SK-N-SH (cell line): ENCODE measurements at regions not wholly inside any gene's neighbourhood (a gene's known extent, or its start where the extent isn't known, plus 50 kb on each side); places are given as distances from the start of the nearest gene placed in this dataset.

ENCODE experiments used
- CTCF ChIA-PET: fragments of 300-600, 350-600 bp; formaldehyde crosslinking; extraction: SDS; loops from one replicate; lab custom pipeline; 2021; lab: Yijun Ruan, JAX
- POLR2A ChIA-PET: fragments of 350-600 bp; sonication (Branson Sonifier 250); formaldehyde crosslinking; extraction: SDS; loops from one replicate; lab custom pipeline; 2020; ENCODE audit warnings: antibody characterized with exemption, inconsistent platforms; lab: Yijun Ruan, JAX
- DNase-seq: peaks from one replicate; pipeline ENCODE4 v3.0.0; 2012
- H2AFZ ChIP-seq: fragments of 200-600 bp; sonication (generic); 2 replicates; pipeline ENCODE4 v1.8.1; 2016; ENCODE audit warnings: antibody characterized with exemption, mild to moderate bottlenecking, low read depth
- H3F3A ChIP-seq: fragments of 200-600 bp; sonication (generic); replicated peaks from 2 replicates; pipeline ENCODE3; 2016; ENCODE audit warnings: antibody characterized with exemption, mild to moderate bottlenecking; ENCODE audit not compliant: insufficient read depth
- H3K27ac ChIP-seq, 2 experiments: fragments of 200-500 bp in 1 of 2; fragments of 200-600 bp in 1 of 2; sonication (Bioruptor generic) in 1 of 2; sonication (generic), shearing (Covaris generic) in 1 of 2; 2 replicates each; pipeline versions ENCODE4 v1.5.1 to v1.6.1; 2014 to 2016; ENCODE audit warnings: low read depth in 2 of 2, inconsistent platforms in 1 of 2, low read length in 1 of 2, mild to moderate bottlenecking in 1 of 2, mixed read lengths in 1 of 2
- H3K27me3 ChIP-seq: fragments of 200-600 bp; sonication (generic), shearing (Covaris generic); 2 replicates; pipeline ENCODE4 v1.6.1; 2016; ENCODE audit warnings: mixed run types; ENCODE audit not compliant: insufficient read depth
- H3K36me3 ChIP-seq, 2 experiments: fragments of 200-500 bp in 1 of 2; fragments of 200-600 bp in 1 of 2; sonication (Bioruptor generic) in 1 of 2; sonication (generic) in 1 of 2; replicated peaks in 1 of 2; 2 replicates each; pipeline versions ENCODE3 to v1.5.1; 2014 to 2016; ENCODE audit warnings: low read length in 1 of 2, mild to moderate bottlenecking in 1 of 2; ENCODE audit not compliant: insufficient read depth in 2 of 2, control insufficient read depth in 1 of 2
- H3K4me1 ChIP-seq, 2 experiments: fragments of 200-500 bp in 1 of 2; fragments of 200-600 bp in 1 of 2; sonication (Bioruptor generic) in 1 of 2; sonication (generic), shearing (Covaris generic) in 1 of 2; 2 replicates each; pipeline versions ENCODE4 v1.5.1 to v1.6.1; 2014 to 2016; ENCODE audit warnings: low read depth in 1 of 2, low read length in 1 of 2, mixed run types in 1 of 2; ENCODE audit not compliant: insufficient read depth in 2 of 2, control insufficient read depth in 1 of 2
- H3K4me2 ChIP-seq: fragments of 200-600 bp; sonication (generic), shearing (Covaris generic); 2 replicates; pipeline ENCODE4 v1.6.1; 2017; ENCODE audit warnings: mixed run types
- H3K4me3 ChIP-seq, 2 experiments: fragments of 200-500 bp in 1 of 2; fragments of 200-600 bp in 1 of 2; sonication (Bioruptor generic) in 1 of 2; sonication (generic), shearing (Covaris generic) in 1 of 2; 2 replicates each; pipeline versions ENCODE4 v1.5.1 to v1.8.1; 2014 to 2016; ENCODE audit warnings: low read depth in 2 of 2, inconsistent platforms in 1 of 2, low read length in 1 of 2, mild to moderate bottlenecking in 1 of 2, mixed read lengths in 1 of 2, moderate library complexity in 1 of 2
- H3K79me2 ChIP-seq: fragments of 200-600 bp; sonication (generic); 2 replicates; pipeline ENCODE4 v1.8.1; 2017; ENCODE audit warnings: mild to moderate bottlenecking; ENCODE audit not compliant: insufficient read depth
- H3K9ac ChIP-seq: fragments of 200-600 bp; sonication (generic); 2 replicates; pipeline ENCODE4 v1.6.1; 2017; ENCODE audit warnings: mixed run types
- H3K9me2 ChIP-seq: fragments of 200-600 bp; sonication (generic); 2 replicates; pipeline ENCODE4 v1.6.1; 2017; ENCODE audit warnings: mixed run types
- H3K9me3 ChIP-seq: fragments of 200-600 bp; sonication (generic); 2 replicates; pipeline ENCODE4 v1.6.1; 2017; ENCODE audit warnings: mixed run types, mild to moderate bottlenecking, moderate library complexity
- H4K20me1 ChIP-seq: fragments of 200-600 bp; sonication (generic); 2 replicates; pipeline ENCODE4 v1.6.1; 2017; ENCODE audit warnings: mild to moderate bottlenecking, mixed run types; ENCODE audit not compliant: insufficient read depth
- CHD2 ChIP-seq: fragments of 150-350 bp; IDR thresholded peaks from 2 replicates; pipeline ENCODE4 v1.6.1; 2018; ENCODE audit warnings: low read length; ENCODE audit not compliant: partially characterized antibody
- EP300 ChIP-seq, 2 experiments: IDR thresholded peaks; 2 replicates each; pipeline versions ENCODE4 v1.4.0 to v1.6.1; 2012; ENCODE audit warnings: borderline replicate concordance in 1 of 2, low read depth in 1 of 2, low read length in 1 of 2
- EZH2phosphoT487 ChIP-seq: fragments of 200-600 bp; sonication (generic); IDR thresholded peaks from 2 replicates; pipeline ENCODE4 v1.6.1; 2017; ENCODE audit warnings: low read depth, mixed run types, mild to moderate bottlenecking, antibody characterized with exemption, moderate library complexity, borderline replicate concordance
- FOSL2 ChIP-seq: IDR thresholded peaks from 2 replicates; pipeline ENCODE4 v1.4.0; 2012; ENCODE audit warnings: low read depth, mild to moderate bottlenecking, moderate library complexity, borderline replicate concordance
- FOXJ3 ChIP-seq: sonication (generic); formaldehyde crosslinking; IDR thresholded peaks from 2 replicates; pipeline ENCODE4 v1.5.1; 2020; ENCODE audit warnings: mild to moderate bottlenecking, missing genetic modification reagents
- FOXM1 ChIP-seq: IDR thresholded peaks from 2 replicates; pipeline ENCODE4 v1.4.0; 2012; ENCODE audit warnings: low read depth, mild to moderate bottlenecking
- GABPA ChIP-seq: IDR thresholded peaks from 2 replicates; pipeline ENCODE4 v1.4.0; 2012; ENCODE audit warnings: low read depth, mild to moderate bottlenecking
- IRF3 ChIP-seq: fragments of 150-350 bp; IDR thresholded peaks from 2 replicates; pipeline ENCODE4 v1.6.1; 2016; ENCODE audit warnings: mild to moderate bottlenecking, low read depth, low read length
- JUND ChIP-seq: IDR thresholded peaks from 2 replicates; pipeline ENCODE4 v1.4.0; 2012
- MXI1 ChIP-seq: IDR thresholded peaks from 2 replicates; pipeline ENCODE4 v1.6.1; 2012; ENCODE audit warnings: mild to moderate bottlenecking, low read depth, low read length, improper control_type of control experiment
- NFIC ChIP-seq: IDR thresholded peaks from 2 replicates; pipeline ENCODE4 v1.4.0; 2012; ENCODE audit warnings: borderline replicate concordance
- PBX3 ChIP-seq: IDR thresholded peaks from 2 replicates; pipeline ENCODE4; 2012
- RAD21 ChIP-seq: IDR thresholded peaks from 2 replicates; pipeline ENCODE4 v1.6.1; 2012; ENCODE audit warnings: mild to moderate bottlenecking, low read length
- RCOR1 ChIP-seq: fragments of 150-350 bp; IDR thresholded peaks from 2 replicates; pipeline ENCODE4 v1.6.1; 2017; ENCODE audit warnings: antibody characterized with exemption, low read length
- RFX5 ChIP-seq: IDR thresholded peaks from 2 replicates; pipeline ENCODE4 v1.6.1; 2012; ENCODE audit warnings: mild to moderate bottlenecking, improper control_type of control experiment, low read length
- SMC3 ChIP-seq: IDR thresholded peaks from 2 replicates; pipeline ENCODE4 v1.6.1; 2012; ENCODE audit warnings: low read depth, low read length, improper control_type of control experiment
- USF1 ChIP-seq: IDR thresholded peaks from 2 replicates; pipeline ENCODE4 v1.4.0; 2012; ENCODE audit warnings: low read depth, borderline replicate concordance
- ZBTB33 ChIP-seq: IDR thresholded peaks from 2 replicates; pipeline ENCODE4 v1.4.0; 2012; ENCODE audit warnings: low read depth, borderline replicate concordance
- WGBS: methylation state at CpG from one replicate; pipeline ENCODE4 v1.1.6; 2017; ENCODE audit warnings: low lambda C conversion rate; 5-methylcytosine and 5-hydroxymethylcytosine counted together

DNA sequence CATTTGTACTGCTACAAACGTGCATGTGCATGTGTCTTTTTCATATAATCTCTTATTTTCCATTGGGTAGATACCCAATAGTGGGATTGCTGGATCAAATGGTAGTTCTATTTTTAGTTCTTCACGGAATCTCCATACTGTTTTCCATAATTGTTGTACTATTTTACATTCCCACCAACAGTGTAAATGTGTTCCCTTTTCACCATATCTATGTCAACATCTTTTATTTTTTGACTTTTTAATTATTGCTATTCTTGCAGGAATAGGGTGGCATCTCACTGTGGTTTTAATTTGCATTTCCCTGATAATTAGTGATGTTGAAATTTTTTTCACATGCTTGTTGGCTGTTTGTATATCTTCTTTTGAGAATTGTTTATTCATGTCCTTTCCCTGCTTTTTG lies 59.3 kb upstream of the PACRGL start:
- Histone ChIP-seq H3F3A (no peaks in the 10 kb centered on the region), H3K36me3 (no peaks in the 10 kb centered on the region), H3K27ac (no peak overlapping the region), H3K79me2 (no peaks in the 10 kb centered on the region), H3K4me3 (no peak overlapping the region), H3K4me2 (no peak overlapping the region), H3K9ac (no peak overlapping the region), H3K9me3 (no peaks in the 10 kb centered on the region), H4K20me1 (no peaks in the 10 kb centered on the region), H2AFZ (no peak overlapping the region), H3K27me3 (no peaks in the 10 kb centered on the region), H3K4me1 (no peaks in the 10 kb centered on the region; a peak in 1 of 4 replicates), H3K9me2 (no peaks in the 10 kb centered on the region)
- CTCF ChIA-PET, result no interaction called here
- POLR2A ChIA-PET, result no interaction called here
- WGBS, result 15% methylated on average over 2 of the region's 2 CpGs
- no peak for DNase-seq
- TF ChIP-seq EZH2phosphoT487 (no peak), ZBTB33 (no peak), CHD2 (no peak), FOSL2 (no peak), PBX3 (no peak), EP300 (IDR thresholded peaks at IDR 0.05; ENCODE audit: borderline replicate concordance in 1 of 2, low read depth in 1 of 2, low read length in 1 of 2) (no peak), RAD21 (no peak), MXI1 (no peak)

- no peaks in the 10 kb centered on the region for H3K36me3 ChIP-seq
- no peaks in the 10 kb centered on the region for H3K79me2 ChIP-seq
- DNase-seq, result no peak
- H3K4me1 ChIP-seq, result no peaks in the 10 kb centered on the region; a peak in 1 of 4 replicates
- H2AFZ ChIP-seq, result no peak overlapping the region
- no peaks in the 10 kb centered on the region for H3K27me3 ChIP-seq
- no peak overlapping the region for H3K9ac ChIP-seq
- no peaks in the 10 kb centered on the region for H4K20me1 ChIP-seq
- H3K4me2 ChIP-seq, result no peak overlapping the region
- H3K4me3 ChIP-seq, result no peak overlapping the region
- CTCF ChIA-PET, result no interaction called here
- no peaks in the 10 kb centered on the region for H3K9me2 ChIP-seq
- H3K27ac ChIP-seq, result no peak overlapping the region
- POLR2A ChIA-PET, result no interaction called here
- H3K9me3 ChIP-seq, result no peaks in the 10 kb centered on the region
- 55% methylated on average over 3 of the region's 3 CpGs for WGBS
- TF ChIP-seq GABPA, result no peak
- TF ChIP-seq JUND, result no peak
- TF ChIP-seq FOSL2, result no peak
- TF ChIP-seq RFX5, result no peak
- no peak for TF ChIP-seq FOXM1
- TF ChIP-seq PBX3, result no peak
- no peak for TF ChIP-seq USF1
- no peak for TF ChIP-seq SMC3
- no peak for TF ChIP-seq NFIC
- no peak for TF ChIP-seq IRF3
- no peak for TF ChIP-seq EZH2phosphoT487
- TF ChIP-seq FOXJ3 (CRISPR knock-in tag), result no peak
- no peak for TF ChIP-seq RCOR1
- H3F3A ChIP-seq, result no peaks in the 10 kb centered on the region
These were observed 58.3 kb upstream of the PACRGL start for GRCh38 chr4:20641976-20642375.
